HG03039 (cell line): ENCODE measurements at regions not wholly inside any gene's neighbourhood (a gene's known extent, or its start where the extent isn't known, plus 50 kb on each side); places are given as distances from the start of the nearest gene placed in this dataset.

Experiments
- ATAC-seq: cut with Tn5 transposase; IDR thresholded peaks from one replicate; pipeline ENCODE4 v1.9.1; 2021; ENCODE audit warnings: mild to moderate bottlenecking, moderate library complexity; ENCODE audit not compliant: unreplicated experiment

GRCh38 chr2:104388296-104388695 is 465.6 kb upstream of the POU3F3 start:
- no peak for ATAC-seq

- ATAC-seq, result no peak
These were observed 451.1 kb upstream of the POU3F3 start for GRCh38 chr2:104402825-104403224.

GRCh38 chr2:104404526-104404925 is 449.4 kb upstream of the POU3F3 start:
- no peak for ATAC-seq

GRCh38 chr2:104405623-104406022 is 448.3 kb upstream of the POU3F3 start:
- no peak for ATAC-seq

- ATAC-seq, result no peak
These were observed 447.6 kb upstream of the POU3F3 start for GRCh38 chr2:104406261-104406726.

- ATAC-seq, result no peak
These were observed 446.3 kb upstream of the POU3F3 start for GRCh38 chr2:104407641-104408040.

GRCh38 chr2:104408266-104408665 is 445.6 kb upstream of the POU3F3 start:
- no peak for ATAC-seq

- ATAC-seq, result no peak
These were observed 443.8 kb upstream of the POU3F3 start for GRCh38 chr2:104410136-104410535.

- ATAC-seq, result no peak
These were observed 441.5 kb upstream of the POU3F3 start for GRCh38 chr2:104412384-104412783.

GRCh38 chr2:104413890-104414289 is 440.0 kb upstream of the POU3F3 start:
- no peak for ATAC-seq

GRCh38 chr2:104415284-104415683 is 438.6 kb upstream of the POU3F3 start:
- ATAC-seq, result no peak

- no peak for ATAC-seq
These were observed 437.4 kb upstream of the POU3F3 start for GRCh38 chr2:104416339-104417000.

GRCh38 chr2:104420420-104420819 is 433.5 kb upstream of the POU3F3 start:
- no peak for ATAC-seq

- ATAC-seq, result no peak
These were observed 433.0 kb upstream of the POU3F3 start for GRCh38 chr2:104420953-104421352.

GRCh38 chr2:104425850-104426595 is 427.9 kb upstream of the POU3F3 start:
- ATAC-seq, result no peak

- ATAC-seq, result no peak
These were observed 425.8 kb upstream of the POU3F3 start for GRCh38 chr2:104428155-104428554.

- no peak for ATAC-seq
These were observed 424.1 kb upstream of the POU3F3 start for GRCh38 chr2:104429639-104430358.

- no peak for ATAC-seq
These were observed 423.6 kb upstream of the POU3F3 start for GRCh38 chr2:104430359-104430740.

GRCh38 chr2:104430852-104431251 is 423.1 kb upstream of the POU3F3 start:
- no peak for ATAC-seq

GRCh38 chr2:104431701-104432121 is 422.2 kb upstream of the POU3F3 start:
- ATAC-seq, result no peak

GRCh38 chr2:104432401-104432800 is 421.5 kb upstream of the POU3F3 start:
- no peak for ATAC-seq

- ATAC-seq, result no peak
These were observed 420.9 kb upstream of the POU3F3 start for GRCh38 chr2:104432991-104433390.
